ENCODE measurements at regions not wholly inside any gene's neighbourhood (a gene's known extent, or its start where the extent isn't known, plus 50 kb on each side); places are given as distances from the start of the nearest gene placed in this dataset.

GRCh38 chr6:14713008-14713960 lies 532.6 kb upstream of the JARID2 start:
- DNase-seq (ENCODE audit: low read depth in 2 of 2) = no peak

DNA sequence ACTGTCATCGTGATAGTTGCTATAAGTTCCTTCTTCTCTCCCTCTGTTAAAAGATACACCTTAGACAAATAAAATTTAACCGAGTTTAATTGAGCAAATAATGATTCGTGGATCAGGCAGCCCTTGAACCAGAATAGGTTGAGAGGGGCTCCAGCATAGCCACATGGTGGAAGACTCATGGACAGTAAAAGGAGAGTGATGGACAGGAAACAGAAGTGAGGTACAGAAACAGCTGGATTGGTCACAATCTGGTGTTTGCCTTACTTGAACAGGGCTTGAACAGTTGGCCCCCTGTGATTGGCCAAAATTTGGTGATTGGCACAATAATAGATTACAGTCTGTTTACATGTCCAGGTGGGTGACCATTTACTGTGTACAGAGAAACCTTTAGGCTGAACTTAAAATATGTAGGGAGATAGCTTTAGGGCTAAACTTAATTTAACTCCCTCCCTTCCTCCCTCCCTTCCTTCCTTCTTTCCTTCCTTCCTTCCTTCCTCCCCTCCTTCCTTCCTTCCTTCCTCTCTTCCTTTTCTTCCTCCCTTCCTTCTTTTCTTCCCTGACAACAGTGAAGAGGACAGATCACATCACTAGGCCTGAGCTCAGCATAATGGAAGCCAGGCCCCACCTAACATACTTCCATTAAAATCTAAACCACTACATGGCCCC lies 531.8 kb upstream of the JARID2 start:
- no peak for DNase-seq (ENCODE audit: low read depth in 2 of 2)

- DNase-seq (ENCODE audit: low read depth in 2 of 2) = no peak
These were observed 530.8 kb upstream of the JARID2 start for GRCh38 chr6:14715076-14715475.

- no peak for DNase-seq (ENCODE audit: low read depth in 2 of 2)
These were observed 529.2 kb upstream of the JARID2 start for GRCh38 chr6:14716499-14717146.

GRCh38 chr6:14717307-14717706 lies 528.6 kb upstream of the JARID2 start:
- DNase-seq (ENCODE audit: low read depth in 2 of 2) = no peak

- no peak for DNase-seq (ENCODE audit: low read depth in 2 of 2)
These were observed 527.0 kb upstream of the JARID2 start for GRCh38 chr6:14718861-14719260.

DNA sequence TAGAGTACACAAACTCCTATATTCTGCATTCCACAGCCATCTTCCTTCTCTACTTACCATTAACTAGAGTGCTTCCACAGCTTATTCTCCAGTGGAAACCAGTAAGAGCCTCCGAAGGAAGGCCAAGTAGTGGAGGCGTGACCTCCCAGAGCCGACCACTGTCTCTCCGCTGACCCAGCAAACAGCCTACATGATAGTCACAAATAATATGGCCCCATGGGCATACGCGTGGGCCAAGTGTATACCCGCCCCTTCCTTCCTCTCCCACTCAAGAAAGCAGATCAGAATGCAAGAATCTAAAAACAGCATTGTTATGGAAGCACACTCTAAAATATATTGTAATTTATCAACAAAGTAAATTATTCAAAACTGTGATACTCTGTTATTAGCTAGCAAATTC lies 526.6 kb upstream of the JARID2 start:
- no peak for DNase-seq (ENCODE audit: low read depth in 2 of 2)

DNA sequence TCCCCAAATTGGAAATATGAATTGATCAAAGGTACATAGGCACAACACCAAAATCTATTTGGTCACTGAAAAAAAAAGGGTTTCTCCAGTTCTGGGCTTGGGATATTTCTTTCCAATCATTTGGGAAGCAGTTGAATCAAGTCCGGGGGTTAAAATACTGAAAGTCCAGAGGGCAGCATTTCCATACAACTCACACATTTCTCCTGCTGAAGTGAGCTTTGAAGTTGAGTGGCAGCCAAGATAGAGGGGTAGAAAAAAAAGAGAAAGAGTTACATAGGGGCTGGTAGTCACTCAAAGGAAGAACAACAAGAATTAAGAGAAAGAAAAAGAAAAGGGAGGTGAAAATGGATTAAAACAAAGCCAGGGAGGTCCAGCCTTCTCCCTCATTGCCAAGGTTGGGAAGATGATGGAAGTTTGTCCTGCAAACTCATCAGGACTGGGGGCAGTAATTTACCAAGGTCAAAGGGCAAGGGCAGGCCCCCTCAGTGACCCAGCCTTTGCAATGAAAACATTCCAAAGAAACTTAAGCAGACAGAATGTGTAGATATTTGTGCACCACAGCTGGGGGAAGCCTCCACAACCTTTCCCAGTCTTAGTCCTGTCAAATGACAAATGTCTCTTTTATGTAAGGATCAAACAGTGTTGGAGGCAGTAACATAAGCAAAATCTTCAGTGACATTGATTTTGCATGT lies 525.3 kb upstream of the JARID2 start:
- no peak for DNase-seq (ENCODE audit: low read depth in 2 of 2)

GRCh38 chr6:14721103-14721758 lies 524.6 kb upstream of the JARID2 start:
- DNase-seq (ENCODE audit: low read depth in 2 of 2) = no peak

DNA sequence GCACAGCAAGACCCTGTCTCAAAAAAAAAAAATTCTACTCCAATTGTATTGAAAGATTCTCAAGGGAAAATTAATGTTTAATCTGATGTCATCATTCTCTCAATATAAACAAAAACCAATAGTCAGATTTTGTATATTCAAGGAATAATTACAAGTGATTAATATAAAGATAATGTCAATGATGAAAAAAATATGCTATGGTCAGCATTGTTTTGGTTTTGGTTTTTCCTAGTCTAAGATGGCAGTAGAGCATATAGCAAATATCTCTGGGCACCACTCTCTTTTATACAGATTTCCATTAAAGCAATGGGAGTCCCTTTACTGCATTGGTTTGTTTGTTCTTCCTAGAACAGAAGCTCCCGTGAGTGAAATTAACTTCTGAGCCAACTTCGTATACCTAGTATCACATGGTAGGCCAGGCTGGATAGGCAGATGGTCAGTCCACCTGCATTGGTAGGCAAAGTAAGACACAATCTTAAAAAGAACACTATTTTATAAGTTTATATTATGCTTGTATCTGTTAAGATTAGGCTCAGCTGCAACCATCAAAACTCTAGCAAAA lies 523.8 kb upstream of the JARID2 start:
- DNase-seq (ENCODE audit: low read depth in 2 of 2) = no peak

DNA sequence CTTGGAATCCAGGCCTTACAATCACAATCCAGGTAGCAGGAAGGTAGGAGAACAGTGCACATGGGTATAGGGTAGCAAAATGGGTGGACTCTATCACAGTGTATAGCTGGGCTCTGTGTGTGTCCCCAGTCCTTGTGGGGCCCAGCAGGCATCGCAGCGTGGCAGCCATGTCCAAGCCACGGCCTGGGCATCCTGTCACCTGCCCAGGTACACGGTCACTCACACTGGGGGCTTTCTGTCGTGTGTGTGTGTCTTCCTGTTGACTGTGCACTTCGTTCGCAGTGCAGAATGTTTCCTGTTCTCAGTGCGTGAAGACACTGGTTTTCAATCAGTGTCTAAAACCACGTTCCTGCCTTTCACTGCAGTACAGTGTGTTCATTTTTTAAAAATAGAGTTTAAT lies 523.2 kb upstream of the JARID2 start:
- no peak for DNase-seq (ENCODE audit: low read depth in 2 of 2)

- DNase-seq (ENCODE audit: low read depth in 2 of 2) = no peak
These were observed 522.3 kb upstream of the JARID2 start for GRCh38 chr6:14723535-14724086.

DNA sequence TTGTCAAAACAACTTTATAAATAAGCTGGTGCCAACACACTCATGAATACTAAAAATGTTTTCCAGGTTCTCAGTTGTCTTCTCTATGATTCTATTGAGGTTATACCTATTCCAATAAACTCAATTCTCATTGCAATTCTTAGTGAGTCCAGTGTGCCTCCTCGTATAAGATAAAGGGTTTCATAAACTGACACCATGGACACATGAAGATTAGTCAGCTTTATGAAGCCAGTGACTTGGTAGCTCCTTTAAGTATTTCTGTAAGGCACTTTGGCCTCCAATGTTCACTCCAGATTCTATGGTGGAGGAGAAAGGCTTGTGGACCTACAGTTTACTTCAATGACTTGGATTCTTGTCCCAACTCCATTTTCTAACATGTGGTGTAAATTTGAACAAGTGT lies 521.3 kb upstream of the JARID2 start:
- DNase-seq (ENCODE audit: low read depth in 2 of 2) = no peak

- no peak for DNase-seq (ENCODE audit: low read depth in 2 of 2)
These were observed 518.9 kb upstream of the JARID2 start for GRCh38 chr6:14726816-14727493.

DNA sequence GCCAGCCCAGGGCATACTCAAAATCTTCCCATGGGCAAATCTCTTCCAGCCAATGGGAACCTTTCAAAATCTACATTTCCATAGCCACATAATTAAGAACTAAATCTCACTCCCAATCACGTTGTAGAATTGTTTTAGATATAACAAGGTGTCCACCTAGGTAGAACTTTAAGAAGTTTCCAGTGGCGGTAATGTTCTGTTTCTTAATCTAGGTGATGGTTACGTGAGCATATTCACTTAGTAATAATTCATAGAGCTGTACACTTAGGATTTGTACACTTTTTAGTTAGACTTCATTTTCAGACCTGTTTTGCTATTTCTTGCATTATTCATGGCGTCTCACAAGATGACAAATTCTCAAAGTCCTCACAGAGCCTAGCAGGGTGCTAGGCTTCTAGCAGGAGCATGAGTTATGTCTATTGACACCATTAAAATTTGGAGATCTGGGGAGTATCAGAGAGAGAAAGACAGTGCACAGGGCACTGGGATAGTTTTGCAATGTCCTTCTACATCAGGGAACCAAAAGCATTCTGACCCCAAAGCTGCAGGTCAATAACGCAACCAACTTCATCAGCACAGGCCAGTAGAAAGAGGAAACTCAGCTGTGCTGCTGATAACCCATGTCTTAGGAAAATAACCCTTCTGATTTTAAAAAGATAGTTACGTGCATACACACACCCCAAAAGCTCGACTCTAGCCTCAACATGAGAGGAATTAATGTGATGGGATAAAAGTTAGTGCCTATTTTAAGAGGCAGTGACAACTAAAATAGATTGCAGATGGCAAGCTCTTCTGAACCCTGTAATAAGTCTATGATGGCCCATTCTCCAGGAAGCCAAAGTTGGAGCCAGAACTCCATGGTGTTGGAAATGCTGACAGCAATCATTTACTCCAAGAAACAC lies 518.1 kb upstream of the JARID2 start:
- DNase-seq (ENCODE audit: low read depth in 2 of 2) = no peak

DNA sequence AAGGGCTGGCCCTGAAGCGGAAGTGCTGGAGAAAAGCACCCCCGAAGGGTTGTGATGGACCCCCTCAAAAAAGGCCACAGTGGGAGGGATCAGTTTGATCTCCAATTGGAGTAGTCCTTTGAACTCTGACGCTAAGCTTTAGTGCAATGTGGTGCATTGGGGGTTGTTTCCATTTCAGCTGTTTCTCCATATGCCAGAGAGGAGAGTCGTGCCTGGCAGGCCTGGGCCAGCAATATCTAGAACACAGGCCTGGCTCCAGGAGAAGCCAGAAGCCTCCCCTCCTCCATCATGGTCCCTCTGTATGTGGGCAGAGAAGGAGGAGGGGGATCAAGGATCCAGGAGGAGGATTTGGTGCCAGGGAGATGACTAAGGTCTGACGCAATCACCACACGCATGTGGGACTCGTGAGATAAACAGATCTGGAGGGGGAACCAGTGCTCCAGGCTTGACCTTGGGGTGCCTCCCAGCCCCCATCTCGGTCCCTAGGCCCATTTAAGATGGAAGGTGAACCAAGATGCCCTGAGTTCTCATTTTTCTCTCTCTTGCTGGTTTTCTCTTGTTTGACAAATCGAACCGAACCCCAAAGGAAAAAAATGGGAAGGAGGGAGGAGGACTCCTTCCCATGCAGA lies 517.4 kb upstream of the JARID2 start:
- no peak for DNase-seq (ENCODE audit: low read depth in 2 of 2)

DNA sequence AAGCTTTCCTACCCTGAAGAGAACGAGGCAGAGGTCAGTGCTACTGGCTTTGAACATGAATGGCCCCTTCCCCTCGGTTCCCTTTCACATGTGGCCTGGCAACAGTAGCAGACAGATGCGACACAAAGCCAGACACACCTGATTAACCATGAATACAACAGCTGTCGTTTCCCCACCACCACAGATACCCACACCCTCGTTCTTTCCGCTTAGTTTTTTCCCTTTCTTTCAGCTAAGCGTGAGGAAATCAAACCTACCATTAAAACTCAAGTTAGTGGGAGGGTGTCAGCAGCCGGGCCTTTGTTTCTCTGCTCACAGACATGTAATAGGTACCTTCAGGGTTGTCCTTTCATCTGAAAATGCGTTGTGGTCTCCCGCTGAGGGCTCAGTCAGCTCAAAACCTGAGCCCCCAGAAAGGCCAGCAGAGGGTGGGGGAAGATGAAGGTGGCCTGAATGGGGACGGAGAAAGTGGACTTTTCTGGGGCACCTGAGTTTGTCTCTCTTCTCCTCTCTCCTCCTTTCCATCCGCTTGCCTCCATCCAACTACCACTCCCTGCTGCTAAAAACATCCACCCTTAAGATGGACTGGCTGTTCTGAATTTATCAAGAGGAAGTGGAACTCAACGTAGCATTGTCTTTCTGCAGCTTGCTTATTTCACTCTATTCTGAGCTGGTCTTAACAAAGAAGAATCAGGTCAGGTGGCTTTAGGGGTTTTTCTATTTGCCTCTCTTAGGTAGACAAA lies 516.6 kb upstream of the JARID2 start:
- DNase-seq (ENCODE audit: low read depth in 2 of 2) = no peak

GRCh38 chr6:14730654-14731053 lies 515.2 kb upstream of the JARID2 start:
- DNase-seq (ENCODE audit: low read depth in 2 of 2) = no peak

Measured in stimulated activated CD4-positive, alpha-beta T cell treated with anti-CD3 and anti-CD28 coated beads, Interleukin-1b, Interleukin-23, amount 100 ng/mL, for 1 hour (primary cell).